ENCODE measurements at regions not wholly inside any gene's neighbourhood (a gene's known extent, or its start where the extent isn't known, plus 50 kb on each side); places are given as distances from the start of the nearest gene placed in this dataset.
"Not testable (repeated sequence)": the region's sequence is repeated elsewhere in the genome, so short reads cannot be mapped to it uniquely, and the experiment has no call there.

DNA sequence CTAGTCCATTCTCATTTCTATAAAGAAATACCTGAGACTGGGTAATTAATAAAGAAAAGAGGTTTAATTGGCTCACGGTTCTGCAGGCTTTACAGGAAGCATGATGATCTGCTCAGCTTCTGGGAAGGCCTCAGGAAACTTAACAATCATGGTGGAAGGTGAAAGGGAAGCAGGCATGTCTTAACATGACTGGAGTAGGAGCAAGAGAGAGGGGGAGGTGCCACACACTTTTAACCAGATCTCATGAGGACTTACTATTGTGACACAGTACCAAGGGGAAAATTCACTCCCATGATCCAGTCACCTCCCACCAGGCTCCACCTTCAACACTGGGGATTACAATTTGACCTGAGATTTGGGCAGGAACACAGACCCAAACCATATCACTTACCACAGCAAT lies 310.1 kb downstream of the SH3GL2 start:
- TF ChIP-seq, protein P1, sequence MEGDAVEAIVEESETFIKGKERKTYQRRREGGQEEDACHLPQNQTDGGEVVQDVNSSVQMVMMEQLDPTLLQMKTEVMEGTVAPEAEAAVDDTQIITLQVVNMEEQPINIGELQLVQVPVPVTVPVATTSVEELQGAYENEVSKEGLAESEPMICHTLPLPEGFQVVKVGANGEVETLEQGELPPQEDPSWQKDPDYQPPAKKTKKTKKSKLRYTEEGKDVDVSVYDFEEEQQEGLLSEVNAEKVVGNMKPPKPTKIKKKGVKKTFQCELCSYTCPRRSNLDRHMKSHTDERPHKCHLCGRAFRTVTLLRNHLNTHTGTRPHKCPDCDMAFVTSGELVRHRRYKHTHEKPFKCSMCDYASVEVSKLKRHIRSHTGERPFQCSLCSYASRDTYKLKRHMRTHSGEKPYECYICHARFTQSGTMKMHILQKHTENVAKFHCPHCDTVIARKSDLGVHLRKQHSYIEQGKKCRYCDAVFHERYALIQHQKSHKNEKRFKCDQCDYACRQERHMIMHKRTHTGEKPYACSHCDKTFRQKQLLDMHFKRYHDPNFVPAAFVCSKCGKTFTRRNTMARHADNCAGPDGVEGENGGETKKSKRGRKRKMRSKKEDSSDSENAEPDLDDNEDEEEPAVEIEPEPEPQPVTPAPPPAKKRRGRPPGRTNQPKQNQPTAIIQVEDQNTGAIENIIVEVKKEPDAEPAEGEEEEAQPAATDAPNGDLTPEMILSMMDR (IDR thresholded peaks at IDR 0.05): not testable (repeated sequence)
- TF ChIP-seq EZH2 (IDR thresholded peaks at IDR 0.05; ENCODE audit: borderline replicate concordance, insufficient read depth, low read depth, low read length, poor library complexity, severe bottlenecking): not testable (repeated sequence)

Measured in B cell (primary cell).